Fibroblast of lung (primary cell): ENCODE measurements at regions not wholly inside any gene's neighbourhood (a gene's known extent, or its start where the extent isn't known, plus 50 kb on each side); places are given as distances from the start of the nearest gene placed in this dataset.

Experiments used
- DNase-seq, 2 donors: peaks; one replicate each; pipeline versions ENCODE4 v3.0.0 to v3.0.0-alpha.2; 2010; ENCODE audit warnings: low read depth in 2 of 2
- H2AFZ ChIP-seq: 2 replicates; pipeline ENCODE4 v1.5.1; 2012; ENCODE audit warnings: low read length, control low read depth, inconsistent platforms
- H3K27ac ChIP-seq: 2 replicates; pipeline ENCODE4 v1.5.1; 2011; ENCODE audit warnings: low read length, control low read depth; ENCODE audit not compliant: insufficient read depth
- H3K27me3 ChIP-seq: 2 replicates; pipeline ENCODE4 v1.5.1; 2011; ENCODE audit warnings: mild to moderate bottlenecking, low read length; ENCODE audit not compliant: control insufficient read depth, insufficient read depth
- H3K36me3 ChIP-seq: 2 replicates; pipeline ENCODE4 v1.5.1; 2011; ENCODE audit warnings: low read length; ENCODE audit not compliant: control insufficient read depth, insufficient read depth
- H3K4me1 ChIP-seq: 2 replicates; pipeline ENCODE4 v1.5.1; 2011; ENCODE audit warnings: low read length; ENCODE audit not compliant: control insufficient read depth, insufficient read depth; ENCODE audit errors: extremely low read depth
- H3K4me2 ChIP-seq: 2 replicates; pipeline ENCODE4 v1.5.1; 2011; ENCODE audit warnings: low read length, control low read depth; ENCODE audit not compliant: insufficient read depth; ENCODE audit errors: extremely low read depth
- H3K4me3 ChIP-seq, 4 experiments: fragments of 200-600 bp in 1 of 4; sonication (generic) in 1 of 4; replicated peaks in 1 of 4; 2 replicates each; pipeline ENCODE4 v1.5.1; 2011 to 2016; ENCODE audit warnings: low read length in 4 of 4, low read depth in 3 of 4, mild to moderate bottlenecking in 3 of 4, control low read depth in 2 of 4, inconsistent platforms in 1 of 4, mixed read lengths in 1 of 4; ENCODE audit not compliant: insufficient read depth in 1 of 4; ENCODE audit errors: control extremely low read depth in 1 of 4
- H3K79me2 ChIP-seq: 2 replicates; pipeline ENCODE4 v1.5.1; 2012; ENCODE audit warnings: mild to moderate bottlenecking, low read length, inconsistent platforms; ENCODE audit not compliant: control insufficient read depth, insufficient read depth
- H3K9ac ChIP-seq: 2 replicates; pipeline ENCODE4 v1.5.1; 2011; ENCODE audit warnings: mild to moderate bottlenecking, low read length, control low read depth; ENCODE audit not compliant: insufficient read depth
- H3K9me3 ChIP-seq: 2 replicates; pipeline ENCODE4 v1.5.1; 2012; ENCODE audit warnings: low read depth, low read length; ENCODE audit not compliant: control insufficient read depth, insufficient read depth
- H4K20me1 ChIP-seq: 2 replicates; pipeline ENCODE4 v1.5.1; 2011; ENCODE audit warnings: low read length; ENCODE audit not compliant: control insufficient read depth, insufficient read depth; ENCODE audit errors: extremely low read depth
- CTCF ChIP-seq, 2 donors: IDR thresholded peaks in 1 of 2; conservative IDR thresholded peaks in 1 of 2; 1 replicate in 1 of 2; 2 replicates in 1 of 2; pipeline ENCODE4 v1.5.1; 2011 to 2012; ENCODE audit warnings: low read length in 2 of 2, control low read depth in 1 of 2, inconsistent platforms in 1 of 2, low read depth in 1 of 2, mild to moderate bottlenecking in 1 of 2
- EZH2 ChIP-seq: IDR thresholded peaks from 2 replicates; pipeline ENCODE4 v1.5.1; 2012; ENCODE audit warnings: low read length, control low read depth, mild to moderate bottlenecking; ENCODE audit errors: missing control alignments

- Histone ChIP-seq H3K4me2 (no peak overlapping the region), H3K9me3 (no peaks in the 10 kb centered on the region), H4K20me1 (no peaks in the 10 kb centered on the region), H3K27me3 (no peaks in the 10 kb centered on the region), H3K4me3 (no peak overlapping the region), H3K36me3 (no peaks in the 10 kb centered on the region), H3K79me2 (no peaks in the 10 kb centered on the region), H3K9ac (no peak overlapping the region), H3K4me1 (no peaks in the 10 kb centered on the region), H2AFZ (no peak overlapping the region), H3K27ac (no peak overlapping the region)
- no peak for TF ChIP-seq EZH2
- TF ChIP-seq CTCF (conservative IDR thresholded peaks at IDR 0.05 in 1 of 2, IDR thresholded peaks at IDR 0.05 in 1 of 2; ENCODE audit: low read depth in 1 of 2, low read length in 2 of 2), result no peak
- DNase-seq, result no peak
These were observed 246.0 kb upstream of the MOCS1 start for GRCh38 chr6:40180271-40180670.

GRCh38 chr6:40179496-40179895, 245.2 kb upstream of the MOCS1 start:
- no peak for DNase-seq
- H3K36me3 ChIP-seq, result no peaks in the 10 kb centered on the region
- no peak overlapping the region for H2AFZ ChIP-seq
- no peaks in the 10 kb centered on the region for H4K20me1 ChIP-seq
- H3K4me3 ChIP-seq, result no peak overlapping the region
- H3K4me1 ChIP-seq, result no peaks in the 10 kb centered on the region
- TF ChIP-seq EZH2, result no peak
- TF ChIP-seq CTCF (conservative IDR thresholded peaks at IDR 0.05 in 1 of 2, IDR thresholded peaks at IDR 0.05 in 1 of 2; ENCODE audit: low read depth in 1 of 2, low read length in 2 of 2), result no peak
- no peaks in the 10 kb centered on the region for H3K9me3 ChIP-seq
- no peak overlapping the region for H3K27ac ChIP-seq
- H3K79me2 ChIP-seq, result no peaks in the 10 kb centered on the region
- H3K9ac ChIP-seq, result no peak overlapping the region
- no peaks in the 10 kb centered on the region for H3K27me3 ChIP-seq
- no peak overlapping the region for H3K4me2 ChIP-seq

- TF ChIP-seq CTCF (conservative IDR thresholded peaks at IDR 0.05 in 1 of 2, IDR thresholded peaks at IDR 0.05 in 1 of 2; ENCODE audit: low read depth in 1 of 2, low read length in 2 of 2) (no peak), EZH2 (no peak)
- H4K20me1 ChIP-seq, result no peaks in the 10 kb centered on the region
- H3K4me1 ChIP-seq, result no peaks in the 10 kb centered on the region
- no peak overlapping the region for H3K4me3 ChIP-seq
- H3K79me2 ChIP-seq, result no peaks in the 10 kb centered on the region
- H3K27me3 ChIP-seq, result no peaks in the 10 kb centered on the region
- H3K36me3 ChIP-seq, result no peaks in the 10 kb centered on the region
- no peak overlapping the region for H3K27ac ChIP-seq
- no peak overlapping the region for H3K9ac ChIP-seq
- no peak overlapping the region for H3K4me2 ChIP-seq
- H3K9me3 ChIP-seq, result no peaks in the 10 kb centered on the region
- no peak overlapping the region for H2AFZ ChIP-seq
- no peak for DNase-seq
These were observed 243.3 kb upstream of the MOCS1 start for GRCh38 chr6:40177598-40177997.
